Lower lobe of right lung (tissue), 2 donors: ENCODE measurements at regions not wholly inside any gene's neighbourhood (a gene's known extent, or its start where the extent isn't known, plus 50 kb on each side); places are given as distances from the start of the nearest gene placed in this dataset.
"Not testable (repeated sequence)": the region's sequence is repeated elsewhere in the genome, so short reads cannot be mapped to it uniquely, and the experiment has no call there.

Experiments
- ATAC-seq, 2 donors: fragments of 200-7000 bp; cut with Tn5 transposase; one replicate each; pipeline ENCODE4 v1.9.1; 2020 to 2022; ENCODE audit warnings: mild to moderate bottlenecking in 2 of 2, moderate library complexity in 2 of 2
- DNase-seq: peaks from one replicate; pipeline ENCODE4 v3.0.0-alpha.2; 2020
- H3K27ac ChIP-seq: fragments of 200-600 bp; one replicate; pipeline ENCODE4 v1.8.0; 2022
- H3K27me3 ChIP-seq: fragments of 200-600 bp; one replicate; pipeline ENCODE4 v1.8.0; 2022; ENCODE audit warnings: low read depth
- H3K36me3 ChIP-seq: fragments of 200-600 bp; one replicate; pipeline ENCODE4 v1.8.0; 2022; ENCODE audit warnings: mild to moderate bottlenecking
- H3K4me1 ChIP-seq: fragments of 200-600 bp; one replicate; pipeline ENCODE4 v1.8.0; 2022
- H3K4me3 ChIP-seq: fragments of 200-600 bp; one replicate; pipeline ENCODE4 v1.8.0; 2022; ENCODE audit warnings: mild to moderate bottlenecking
- H3K9me3 ChIP-seq: fragments of 200-600 bp; one replicate; pipeline ENCODE4 v1.8.0; 2022
- CTCF ChIP-seq: fragments of 200-600 bp; IDR thresholded peaks from one replicate; pipeline ENCODE4 v1.8.0; 2022; ENCODE audit warnings: antibody characterized with exemption, mild to moderate bottlenecking
- intact Hi-C: fragments of 100-400 bp; cut with DNase I; formaldehyde crosslinking; loops from one replicate; pipeline ENCODE4 v1.11.0; 2022
- donor health status: DM: no; HTN: yes; CAD: no; lungs with severe emphysema.

GRCh38 chr18:47679864-47680263 is 250.6 kb downstream of the SMAD2 start:
- no peak for TF ChIP-seq CTCF
- intact Hi-C loops, result no loop called here
- DNase-seq (no peak), ATAC-seq (no peak)
- Histone ChIP-seq H3K27me3 (no peaks in the 10 kb centered on the region), H3K36me3 (no peaks in the 10 kb centered on the region), H3K9me3 (no peaks in the 10 kb centered on the region), H3K4me1 (no peaks in the 10 kb centered on the region), H3K27ac (no peak overlapping the region), H3K4me3 (no peak overlapping the region)

DNA sequence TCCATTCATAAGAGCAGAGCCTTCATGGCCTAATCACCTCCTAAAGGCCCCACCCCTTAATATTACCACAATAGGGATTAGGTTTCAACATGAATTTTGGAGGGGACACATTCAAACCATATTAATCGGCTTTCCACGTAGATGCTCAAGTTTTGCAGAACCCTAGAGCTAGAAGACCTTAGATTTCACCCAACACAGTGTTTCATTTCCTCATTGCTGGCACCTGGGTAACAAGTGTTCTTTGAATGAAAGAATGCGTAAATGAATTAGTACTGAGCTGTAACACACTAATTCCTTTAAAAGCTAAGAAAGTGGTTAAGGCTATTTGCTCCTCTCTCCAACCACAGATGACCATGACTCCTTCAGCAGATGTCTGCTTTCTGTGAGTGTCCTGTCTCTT is 252.5 kb downstream of the SMAD2 start:
- TF ChIP-seq CTCF, result no peak
- DNase-seq (no peak), ATAC-seq (no peak)
- Histone ChIP-seq H3K4me1 (no peaks in the 10 kb centered on the region), H3K4me3 (no peak overlapping the region), H3K27me3 (no peaks in the 10 kb centered on the region), H3K36me3 (no peaks in the 10 kb centered on the region), H3K9me3 (no peaks in the 10 kb centered on the region), H3K27ac (no peak overlapping the region)
- intact Hi-C loops, result no loop called here

DNA sequence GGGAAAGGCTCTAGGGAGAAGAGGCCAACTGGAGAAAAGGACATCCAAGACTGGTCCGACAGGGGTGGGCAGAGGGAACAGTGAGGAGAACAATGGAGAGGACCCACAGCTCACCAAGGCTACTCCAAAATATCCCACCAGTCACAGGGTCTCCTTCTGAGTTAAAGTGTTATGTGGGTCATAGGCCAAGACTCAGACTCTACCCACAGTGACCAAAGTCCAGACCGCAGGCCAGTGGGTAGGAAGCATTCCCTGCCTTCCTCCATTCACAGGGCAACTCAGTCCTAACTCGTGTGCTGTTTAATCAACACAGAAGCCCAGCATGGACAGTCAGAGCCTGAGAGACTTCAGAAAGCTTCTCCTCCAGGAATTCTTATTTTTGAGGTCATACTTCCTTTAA is 260.6 kb downstream of the SMAD2 start:
- Histone ChIP-seq H3K27ac (no peak overlapping the region), H3K4me3 (no peak overlapping the region), H3K4me1 (no peaks in the 10 kb centered on the region), H3K27me3 (peaks cover 4% of the 10 kb centered on the region), H3K36me3 (no peaks in the 10 kb centered on the region), H3K9me3 (no peaks in the 10 kb centered on the region)
- DNase-seq (no peak), ATAC-seq (no peak)
- intact Hi-C loops, result no loop called here
- no peak for TF ChIP-seq CTCF

- no peak for DNase-seq
- no peaks in the 10 kb centered on the region for H3K36me3 ChIP-seq
- no peak for TF ChIP-seq CTCF
- H3K27ac ChIP-seq, result no peak overlapping the region
- no peak overlapping the region for H3K4me3 ChIP-seq
- no peaks in the 10 kb centered on the region for H3K9me3 ChIP-seq
- no peak for ATAC-seq
- intact Hi-C loops, result no loop called here
- H3K27me3 ChIP-seq, result no peaks in the 10 kb centered on the region
- no peaks in the 10 kb centered on the region for H3K4me1 ChIP-seq
Observed at GRCh38 chr18:47658498-47658897, 272.0 kb downstream of the SMAD2 start.

DNA sequence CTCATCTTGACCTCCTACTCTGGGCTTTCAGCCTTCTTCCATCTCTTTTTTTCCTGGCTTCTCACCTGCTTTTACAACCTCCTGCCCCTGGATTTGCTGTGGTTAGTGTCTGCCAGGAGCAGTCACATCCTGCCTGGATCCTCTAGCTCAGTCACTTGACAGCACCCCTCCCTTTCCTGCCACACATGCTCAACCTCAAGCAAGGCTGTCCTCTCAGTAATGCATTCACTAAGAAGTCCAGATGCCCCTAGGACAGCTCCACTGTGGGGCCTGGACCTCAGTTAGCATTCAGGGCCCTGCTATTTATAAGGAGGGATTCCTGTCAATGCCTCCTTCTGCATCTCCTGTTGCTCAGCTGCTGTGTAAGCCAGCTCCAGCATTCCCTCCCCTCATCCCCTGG is 275.5 kb downstream of the SMAD2 start:
- Histone ChIP-seq H3K27me3 (no peaks in the 10 kb centered on the region), H3K27ac (no peak overlapping the region), H3K4me3 (no peak overlapping the region), H3K36me3 (no peaks in the 10 kb centered on the region), H3K4me1 (no peaks in the 10 kb centered on the region), H3K9me3 (no peaks in the 10 kb centered on the region)
- intact Hi-C loops, result no loop called here
- no peak for TF ChIP-seq CTCF
- DNase-seq (no peak), ATAC-seq (no peak)

GRCh38 chr18:47644896-47645295 is 285.6 kb downstream of the SMAD2 start:
- DNase-seq (no peak), ATAC-seq (peak; percentile 65 to 83)
- no peaks in the 10 kb centered on the region for H3K27me3 ChIP-seq
- intact Hi-C loops, result no loop called here
- H3K27ac ChIP-seq, result no peak overlapping the region
- TF ChIP-seq CTCF, result no peak
- no peak overlapping the region for H3K4me3 ChIP-seq
- H3K36me3 ChIP-seq, result no peaks in the 10 kb centered on the region
- no peaks in the 10 kb centered on the region for H3K4me1 ChIP-seq
- no peaks in the 10 kb centered on the region for H3K9me3 ChIP-seq

DNA sequence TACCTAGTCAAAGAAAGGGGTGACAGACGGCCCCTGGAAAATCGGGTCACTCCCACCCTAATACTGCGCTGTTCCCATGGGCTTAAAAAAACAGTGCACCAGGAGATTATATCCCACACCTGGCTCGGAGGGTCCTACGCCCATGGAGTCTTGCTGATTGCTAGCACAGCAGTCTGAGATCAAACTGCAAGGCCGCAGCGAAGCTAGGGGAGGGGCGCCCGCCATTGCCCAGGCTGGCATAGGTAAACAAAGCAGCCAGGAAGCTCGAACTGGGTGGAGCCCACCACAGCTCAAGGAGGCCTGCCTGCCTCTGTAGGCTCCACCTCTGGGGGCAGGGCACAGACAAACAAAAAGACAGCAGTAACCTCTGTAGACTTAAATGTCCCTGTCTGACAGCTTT is 292.9 kb downstream of the SMAD2 start:
- H3K27me3 ChIP-seq, ATAC-seq, H3K9me3 ChIP-seq, DNase-seq, H3K4me1 ChIP-seq, H3K36me3 ChIP-seq, H3K27ac ChIP-seq, H3K4me3 ChIP-seq, intact Hi-C loops: not testable (repeated sequence)
